Endothelial cell of umbilical vein (primary cell): ENCODE measurements at regions not wholly inside any gene's neighbourhood (a gene's known extent, or its start where the extent isn't known, plus 50 kb on each side); places are given as distances from the start of the nearest gene placed in this dataset.

ENCODE experiments used
- BruUV-seq: library from RNA; stranded (reverse); fragments of 400-500 nt; replicated peaks from 2 replicates; lab custom pipeline; 2021; lab: Mats Ljungman, UMichigan
- CTCF ChIA-PET: fragments of 300-600, 350-600 bp; sonication (Branson Sonifier 250); formaldehyde crosslinking; loops from one replicate; lab custom pipeline; 2021; ENCODE audit warnings: antibody characterized with exemption, inconsistent platforms; lab: Charles Lee
- POLR2A ChIA-PET: fragments of 300-600, 350-600 bp; sonication (Branson Sonifier 250); formaldehyde crosslinking; loops from one replicate; lab custom pipeline; 2021; ENCODE audit warnings: antibody characterized with exemption, inconsistent platforms; lab: Charles Lee
- DNase-seq: peaks from one replicate; pipeline ENCODE4 v3.0.0-alpha.2; 2011; ENCODE audit warnings: low read depth, low spot score
- FAIRE-seq: peaks from 2 replicates; lab custom pipeline; 2011; peaks lifted over from hg19 to GRCh38; lab: Jason Lieb, UNC
- H2AFZ ChIP-seq: 2 replicates; pipeline ENCODE4 v1.6.0; 2012; ENCODE audit warnings: low read depth, low read length, control low read depth, inconsistent platforms
- H3K27ac ChIP-seq: 2 replicates; pipeline ENCODE4 v1.5.1; 2011; ENCODE audit warnings: low read depth, mild to moderate bottlenecking, control low read depth, low read length, moderate library complexity; ENCODE audit not compliant: insufficient read depth
- H3K27me3 ChIP-seq, 2 experiments: 2 replicates each; pipeline versions ENCODE4 v1.6.0 to v1.6.1; 2011; ENCODE audit warnings: low read length in 2 of 2, mixed read lengths in 1 of 2; ENCODE audit not compliant: control insufficient read depth in 2 of 2, insufficient read depth in 2 of 2
- H3K36me3 ChIP-seq, 2 experiments: 2 replicates in 1 of 2; 3 replicates in 1 of 2; pipeline ENCODE4 v1.5.1; 2011; ENCODE audit warnings: low read length in 2 of 2, mild to moderate bottlenecking in 1 of 2, moderate library complexity in 1 of 2; ENCODE audit not compliant: control insufficient read depth in 2 of 2, insufficient read depth in 2 of 2; ENCODE audit errors: extremely low read depth in 1 of 2
- H3K4me1 ChIP-seq: 3 replicates; pipeline ENCODE4 v1.5.1; 2011; ENCODE audit warnings: mild to moderate bottlenecking, low read length; ENCODE audit not compliant: control insufficient read depth, insufficient read depth; ENCODE audit errors: extremely low read depth
- H3K4me2 ChIP-seq: 2 replicates; pipeline ENCODE4 v1.6.1; 2011; ENCODE audit warnings: low read length, control low read depth, mixed read lengths; ENCODE audit not compliant: insufficient read depth
- H3K4me3 ChIP-seq, 3 experiments: fragments of 200-600 bp in 1 of 3; sonication (generic), shearing (Covaris generic) in 1 of 3; replicated peaks in 1 of 3; 2 replicates each; pipeline ENCODE4 v1.5.1; 2011 to 2016; ENCODE audit warnings: control low read depth in 3 of 3, low read length in 3 of 3, mild to moderate bottlenecking in 2 of 3, inconsistent platforms in 1 of 3, low read depth in 1 of 3, moderate library complexity in 1 of 3; ENCODE audit not compliant: insufficient read depth in 1 of 3
- H3K79me2 ChIP-seq: 2 replicates; pipeline ENCODE4 v1.6.0; 2012; ENCODE audit warnings: low read length, inconsistent platforms; ENCODE audit not compliant: control insufficient read depth, insufficient read depth
- H3K9ac ChIP-seq: replicated peaks from 2 replicates; pipeline ENCODE3; 2011; ENCODE audit warnings: low read length, control low read depth; ENCODE audit not compliant: insufficient read depth; ENCODE audit errors: extremely low read depth
- H3K9me1 ChIP-seq: replicated peaks from 3 replicates; pipeline ENCODE4 v1.6.0; 2011; ENCODE audit warnings: mild to moderate bottlenecking, low read length; ENCODE audit not compliant: control insufficient read depth, insufficient read depth; ENCODE audit errors: extremely low read depth
- H3K9me3 ChIP-seq: replicated peaks from 2 replicates; pipeline ENCODE4 v1.5.1; 2012; ENCODE audit warnings: low read length, inconsistent platforms; ENCODE audit not compliant: control insufficient read depth, insufficient read depth
- H4K20me1 ChIP-seq: replicated peaks from 2 replicates; pipeline ENCODE3; 2011; ENCODE audit warnings: mild to moderate bottlenecking, low read length; ENCODE audit not compliant: control insufficient read depth, insufficient read depth; ENCODE audit errors: extremely low read depth
- EZH2 ChIP-seq: IDR thresholded peaks from 2 replicates; pipeline ENCODE4 v1.6.1; 2012; ENCODE audit warnings: borderline replicate concordance, low read depth, mild to moderate bottlenecking, moderate library complexity, low read length, inconsistent platforms; ENCODE audit not compliant: severe bottlenecking
- FOS ChIP-seq: IDR thresholded peaks from 2 replicates; pipeline ENCODE4 v1.6.1; 2011; ENCODE audit warnings: mild to moderate bottlenecking, low read length, moderate library complexity, borderline replicate concordance; ENCODE audit not compliant: insufficient read depth
- GATA2 ChIP-seq: IDR thresholded peaks from 2 replicates; pipeline ENCODE4 v1.7.0; 2011; ENCODE audit warnings: low read depth, mild to moderate bottlenecking, moderate library complexity, mixed read lengths, low read length; ENCODE audit not compliant: insufficient read length, insufficient read depth
- JUN ChIP-seq: IDR thresholded peaks from 2 replicates; pipeline ENCODE4 v1.6.1; 2011; ENCODE audit warnings: borderline replicate concordance, low read depth; ENCODE audit not compliant: insufficient read length, insufficient read depth
- MAX ChIP-seq: IDR thresholded peaks from 2 replicates; pipeline ENCODE4 v1.6.1; 2011; ENCODE audit not compliant: insufficient read depth, insufficient read length
- MYC ChIP-seq: IDR thresholded peaks from one replicate; pipeline ENCODE4 v1.6.1; 2011; ENCODE audit warnings: mild to moderate bottlenecking, low read depth, low read length
- POLR2A ChIP-seq: IDR thresholded peaks from 2 replicates; pipeline ENCODE4 v1.6.1; 2012; ENCODE audit warnings: low read depth, mild to moderate bottlenecking, control low read depth, low read length
- POLR2AphosphoS5 ChIP-seq: IDR thresholded peaks from 2 replicates; pipeline ENCODE4 v1.6.1; 2012; ENCODE audit warnings: low read depth, mild to moderate bottlenecking, control low read depth, low read length, moderate library complexity; ENCODE audit not compliant: insufficient read depth
- dilution Hi-C: fragments of 300-500 bp; cut with MboI; formaldehyde crosslinking; loops from one replicate; pipeline ENCODE4 v1.15.0; 2019; ENCODE audit warnings: low sequenced_read_pairs; ENCODE audit not compliant: extremely low pct_ligation_motif_present
- intact Hi-C: fragments of 100-400 bp; cut with micrococcal nuclease; formaldehyde crosslinking; loops from one replicate; pipeline ENCODE4 v1.10.0; 2022
- TF ChIP-seq, protein P1 (sequence below), 2 donors: IDR thresholded peaks; 1 replicate in 1 of 2; 2 replicates in 1 of 2; pipeline ENCODE4 v1.5.1; 2011; ENCODE audit warnings: low read length in 2 of 2, mild to moderate bottlenecking in 2 of 2, moderate library complexity in 2 of 2, control low read depth in 1 of 2, inconsistent platforms in 1 of 2, low read depth in 1 of 2; ENCODE audit not compliant: insufficient read depth in 1 of 2; ENCODE audit errors: extremely low read depth in 1 of 2

- Histone ChIP-seq H3K36me3 (no peaks in the 10 kb centered on the region), H3K79me2 (no peaks in the 10 kb centered on the region), H3K9ac (no peak overlapping the region), H3K4me3 (no peak overlapping the region), H4K20me1 (no peaks in the 10 kb centered on the region), H3K27me3 (no peaks in the 10 kb centered on the region), H3K4me1 (no peaks in the 10 kb centered on the region), H2AFZ (no peak overlapping the region), H3K27ac (no peak overlapping the region), H3K9me3 (no peaks in the 10 kb centered on the region), H3K9me1 (no peaks in the 10 kb centered on the region), H3K4me2 (no peak overlapping the region)
- DNase-seq, result no peak
- no peak for FAIRE-seq
- no peak for TF ChIP-seq EZH2
- no peak for TF ChIP-seq POLR2A
- TF ChIP-seq MAX, result no peak
- TF ChIP-seq, protein P1, sequence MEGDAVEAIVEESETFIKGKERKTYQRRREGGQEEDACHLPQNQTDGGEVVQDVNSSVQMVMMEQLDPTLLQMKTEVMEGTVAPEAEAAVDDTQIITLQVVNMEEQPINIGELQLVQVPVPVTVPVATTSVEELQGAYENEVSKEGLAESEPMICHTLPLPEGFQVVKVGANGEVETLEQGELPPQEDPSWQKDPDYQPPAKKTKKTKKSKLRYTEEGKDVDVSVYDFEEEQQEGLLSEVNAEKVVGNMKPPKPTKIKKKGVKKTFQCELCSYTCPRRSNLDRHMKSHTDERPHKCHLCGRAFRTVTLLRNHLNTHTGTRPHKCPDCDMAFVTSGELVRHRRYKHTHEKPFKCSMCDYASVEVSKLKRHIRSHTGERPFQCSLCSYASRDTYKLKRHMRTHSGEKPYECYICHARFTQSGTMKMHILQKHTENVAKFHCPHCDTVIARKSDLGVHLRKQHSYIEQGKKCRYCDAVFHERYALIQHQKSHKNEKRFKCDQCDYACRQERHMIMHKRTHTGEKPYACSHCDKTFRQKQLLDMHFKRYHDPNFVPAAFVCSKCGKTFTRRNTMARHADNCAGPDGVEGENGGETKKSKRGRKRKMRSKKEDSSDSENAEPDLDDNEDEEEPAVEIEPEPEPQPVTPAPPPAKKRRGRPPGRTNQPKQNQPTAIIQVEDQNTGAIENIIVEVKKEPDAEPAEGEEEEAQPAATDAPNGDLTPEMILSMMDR (IDR thresholded peaks at IDR 0.05; ENCODE audit: extremely low read depth in 1 of 2, insufficient read depth in 1 of 2, low read depth in 1 of 2, low read length in 2 of 2), result no peak
- no peak for TF ChIP-seq GATA2
- no peak for TF ChIP-seq JUN
- TF ChIP-seq MYC, result no peak
- no peak for TF ChIP-seq POLR2AphosphoS5
- TF ChIP-seq FOS, result no peak
- CTCF ChIA-PET, result no interaction called here
- POLR2A ChIA-PET, result no interaction called here
- BruUV-seq, result no TSS peak
- intact Hi-C loops (no loop called here), dilution Hi-C loops (no loop called here)
Observed at GRCh38 chr2:82289446-82289845, 1984.9 kb upstream of the LRRTM1 start.
